ENCODE measurements at regions not wholly inside any gene's neighbourhood (a gene's known extent, or its start where the extent isn't known, plus 50 kb on each side); places are given as distances from the start of the nearest gene placed in this dataset.
"Not testable (repeated sequence)": the region's sequence is repeated elsewhere in the genome, so short reads cannot be mapped to it uniquely, and the experiment has no call there.

DNA sequence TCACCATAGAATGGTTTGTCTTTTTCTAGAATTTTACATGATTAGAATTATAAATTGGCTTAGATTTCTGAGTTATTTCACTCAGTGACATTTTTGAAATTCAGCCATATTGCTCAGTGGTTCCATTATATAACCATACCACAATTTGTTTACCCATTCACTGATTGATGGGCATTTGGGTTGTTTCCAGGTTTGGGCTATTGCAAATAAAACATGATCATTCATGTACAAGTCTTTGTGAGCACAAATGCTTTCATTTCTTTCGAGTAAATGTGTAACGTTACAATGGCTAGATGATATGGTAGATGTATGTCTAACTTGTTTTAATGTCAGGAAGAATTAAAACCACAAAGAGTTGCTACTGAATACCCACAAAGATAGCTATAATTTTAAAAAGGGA lies 279.9 kb upstream of the TARS1 start:
- no peak for DNase-seq

GRCh38 chr5:33161421-33161820 lies 279.3 kb upstream of the TARS1 start:
- DNase-seq = no peak

DNA sequence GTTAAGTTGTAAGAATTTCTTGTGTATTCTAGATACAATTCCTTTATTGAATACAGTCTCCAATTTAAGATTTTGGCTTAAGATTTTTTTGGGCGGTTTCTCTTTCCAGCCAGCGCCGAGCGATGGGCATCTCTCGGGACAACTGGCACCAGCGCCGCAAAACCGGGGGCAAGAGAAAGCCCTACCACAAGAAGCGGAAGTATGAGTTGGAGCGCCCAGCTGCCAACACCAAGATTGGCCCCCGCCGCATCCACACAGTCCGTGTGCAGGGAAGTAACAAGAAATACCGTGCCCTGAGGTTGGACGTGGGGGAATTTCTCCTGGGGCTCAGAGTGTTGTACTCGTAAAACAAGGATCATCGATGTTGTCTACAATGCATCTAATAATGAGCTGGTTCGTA lies 278.7 kb upstream of the TARS1 start:
- DNase-seq = no peak

DNA sequence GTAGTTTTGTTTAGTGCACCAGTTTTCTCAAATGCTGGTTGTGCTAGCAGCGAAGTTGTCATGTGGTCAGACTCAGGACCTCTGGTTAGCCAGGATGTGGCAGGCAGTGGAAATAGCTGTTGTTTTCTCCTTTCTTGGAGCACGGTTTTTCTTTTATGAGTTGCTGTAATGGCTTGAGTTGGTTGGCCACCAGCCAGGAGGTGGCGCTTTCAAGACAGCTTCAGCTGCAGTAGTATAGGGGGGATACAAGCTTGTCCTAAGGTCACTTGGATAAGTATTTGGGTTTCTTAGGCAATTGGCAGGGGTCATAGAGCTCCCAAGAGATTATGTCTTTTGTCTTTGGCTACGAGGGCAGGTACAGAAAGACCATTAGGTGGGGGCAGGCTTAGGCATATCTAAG lies 274.2 kb upstream of the TARS1 start:
- no peak for DNase-seq

DNA sequence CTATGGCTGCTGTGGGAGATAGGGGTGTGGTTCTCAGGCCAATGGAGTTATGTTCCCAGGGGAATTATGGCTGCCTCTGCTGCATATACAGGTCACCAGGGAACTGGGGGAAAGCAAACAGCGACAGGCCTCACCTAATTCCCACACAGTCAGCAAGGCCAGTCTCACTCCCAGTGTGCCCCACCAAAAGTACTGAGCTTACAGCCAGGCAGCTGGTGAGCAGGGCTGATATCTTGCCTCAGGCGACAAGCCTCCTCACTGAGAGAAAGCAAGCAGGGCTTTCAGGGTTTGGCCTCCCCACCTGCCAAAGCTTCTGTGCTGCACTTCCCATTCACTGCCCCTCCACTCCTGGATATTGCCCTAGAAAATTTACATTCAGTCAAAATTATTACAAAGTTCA lies 273.8 kb upstream of the TARS1 start:
- DNase-seq = no peak

GRCh38 chr5:33167541-33167940 lies 273.2 kb upstream of the TARS1 start:
- DNase-seq = no peak

GRCh38 chr5:33170411-33170810 lies 270.4 kb upstream of the TARS1 start:
- no peak for DNase-seq

- DNase-seq = no peak
These were observed 266.4 kb upstream of the TARS1 start for GRCh38 chr5:33174383-33174782.

DNA sequence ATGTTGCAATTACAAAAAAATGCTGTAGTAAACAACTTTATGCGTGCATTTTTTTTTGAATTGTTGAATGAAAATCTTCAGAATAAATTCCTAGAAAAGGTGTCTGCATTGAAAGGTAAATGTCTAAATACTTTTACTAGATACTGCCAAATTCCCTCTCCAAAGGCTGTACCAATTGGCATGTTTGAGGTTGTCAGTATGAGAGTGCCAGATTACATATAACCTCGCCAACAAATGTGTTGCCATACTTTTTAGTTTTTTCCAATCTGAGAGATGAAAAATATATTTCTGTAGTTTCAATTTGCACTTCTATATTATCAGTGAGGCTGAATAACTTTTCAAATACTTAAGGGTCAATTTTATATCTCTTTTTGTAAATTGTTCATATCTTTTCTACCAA lies 261.5 kb upstream of the TARS1 start:
- DNase-seq = no peak

GRCh38 chr5:33180900-33181299 lies 259.9 kb upstream of the TARS1 start:
- DNase-seq = no peak

GRCh38 chr5:33182986-33183385 lies 257.8 kb upstream of the TARS1 start:
- no peak for DNase-seq

DNA sequence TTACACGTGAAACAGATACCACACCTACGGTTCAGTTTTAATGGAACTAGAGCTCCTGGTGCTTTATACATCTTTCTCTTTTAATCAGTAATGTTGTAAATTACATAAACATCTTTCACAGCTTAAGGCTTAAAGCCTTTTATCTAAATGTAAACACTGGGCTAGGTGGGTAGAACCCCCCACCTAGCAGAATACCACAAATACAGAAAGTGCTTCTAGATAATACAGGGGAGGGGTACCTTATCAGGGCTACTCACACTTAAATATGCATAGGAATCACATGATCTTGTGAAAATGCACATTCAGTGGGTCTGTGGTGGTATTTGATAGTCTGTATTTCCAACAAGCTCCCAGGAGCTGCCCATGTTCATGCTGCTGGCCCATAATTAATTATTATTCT lies 256.4 kb upstream of the TARS1 start:
- DNase-seq = no peak

DNA sequence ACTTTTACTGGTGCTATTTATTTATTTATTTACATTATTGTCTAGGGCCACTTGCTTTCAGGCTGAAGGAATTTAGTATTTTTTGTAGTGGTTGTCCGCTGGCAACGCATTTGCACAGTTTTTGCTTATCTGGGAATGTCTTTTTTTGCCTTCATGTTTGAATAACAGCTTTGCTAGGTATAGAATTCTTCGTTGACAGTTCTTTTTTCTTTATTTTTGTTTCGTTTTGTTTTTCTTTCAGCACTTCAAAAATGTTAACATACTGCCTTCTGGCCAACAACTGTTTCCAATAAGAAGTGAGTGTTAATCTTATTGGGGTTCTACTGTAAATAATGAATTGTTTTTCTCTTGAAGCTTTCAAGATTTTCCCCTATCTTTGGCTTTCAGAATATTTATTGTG lies 252.7 kb upstream of the TARS1 start:
- DNase-seq = no peak

GRCh38 chr5:33194914-33195313 lies 245.9 kb upstream of the TARS1 start:
- no peak for DNase-seq

DNA sequence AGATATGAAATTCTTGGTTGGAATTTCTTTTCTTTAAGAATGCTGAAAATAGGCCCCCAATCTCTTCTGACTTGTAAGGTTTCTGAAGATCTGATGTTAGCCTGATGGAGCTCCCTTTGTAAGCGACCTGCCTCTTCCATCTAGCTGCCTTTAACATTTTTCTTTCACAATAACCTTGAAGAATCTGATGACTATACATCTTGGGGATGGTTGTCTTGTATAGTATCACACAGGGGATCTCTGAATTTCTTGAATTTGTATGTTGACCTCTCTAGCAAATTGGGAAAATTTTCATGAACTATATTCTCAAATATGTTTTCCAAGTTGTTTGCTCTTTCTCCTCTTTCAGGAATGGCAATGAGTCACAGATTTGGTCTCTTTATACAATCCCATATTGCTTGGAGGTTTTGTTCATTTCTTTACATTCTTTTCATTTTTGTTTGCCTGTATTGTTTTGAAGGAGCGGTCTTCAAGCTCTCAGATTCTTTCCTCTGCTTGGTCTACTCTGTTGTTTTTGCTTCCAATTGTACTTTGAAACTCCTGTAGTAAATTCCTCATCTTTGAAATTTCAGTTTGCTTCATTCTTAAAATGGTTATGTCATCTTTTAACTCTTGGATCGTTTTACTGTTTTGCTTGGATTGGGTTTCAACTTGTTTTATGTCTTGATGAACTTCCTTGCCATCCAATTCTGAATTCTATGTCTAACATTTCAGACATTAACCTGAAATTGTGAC lies 245.2 kb upstream of the TARS1 start:
- no peak for DNase-seq

DNA sequence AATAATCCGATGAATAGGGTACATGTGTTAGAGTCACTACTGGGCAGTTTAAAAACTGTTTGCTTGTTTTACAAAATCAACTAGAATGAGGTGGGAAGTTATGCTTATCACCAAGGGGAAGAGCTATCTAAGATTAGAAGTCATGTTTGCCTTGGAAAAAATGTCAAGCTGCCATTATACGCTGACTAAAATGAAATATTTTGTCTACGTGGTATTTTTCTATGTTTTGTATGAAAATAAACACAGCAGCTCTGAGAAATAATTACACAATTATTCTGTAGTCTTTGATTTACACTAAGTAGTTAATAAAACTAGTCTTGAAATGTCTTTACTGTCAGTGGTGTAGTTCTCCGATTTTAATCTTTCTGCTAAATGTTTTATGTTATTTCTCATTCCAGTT lies 241.9 kb upstream of the TARS1 start:
- no peak for DNase-seq

DNA sequence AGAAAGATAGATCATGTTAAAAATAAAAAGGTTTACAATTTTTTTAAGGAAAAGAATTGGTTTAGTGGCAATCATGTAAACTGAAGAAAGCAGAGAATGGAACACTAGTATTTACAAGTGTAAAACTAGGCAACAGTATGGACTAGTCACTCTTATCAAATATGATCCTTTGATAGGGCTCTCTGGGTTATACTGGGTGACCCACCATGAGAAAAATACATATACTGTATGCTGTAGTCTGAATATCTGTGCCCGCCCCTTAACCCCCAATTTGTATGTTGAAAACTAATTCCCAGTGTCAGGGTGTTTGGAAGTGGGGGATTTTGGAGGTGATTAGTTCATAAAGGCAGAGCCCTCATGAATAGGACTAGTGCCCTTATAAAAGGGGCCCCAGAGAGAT lies 236.8 kb upstream of the TARS1 start:
- no peak for DNase-seq

DNA sequence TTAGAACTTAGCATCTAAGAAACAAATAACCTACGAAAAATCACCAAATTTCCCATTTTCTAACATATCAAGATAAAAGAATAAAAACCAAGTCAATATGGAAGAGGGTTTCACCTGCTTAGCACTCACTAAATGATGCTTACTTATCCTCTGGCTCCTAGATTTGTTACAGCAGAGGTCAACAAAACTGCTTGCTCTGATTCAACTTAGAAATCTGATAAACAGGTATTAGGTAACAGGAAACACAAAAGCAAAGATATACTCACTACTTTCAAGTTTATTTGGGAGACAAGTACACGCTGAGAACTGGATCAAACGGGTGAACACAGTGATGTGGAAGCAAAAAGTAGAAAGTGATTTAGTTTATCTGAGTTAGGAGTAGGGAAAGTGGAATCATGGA lies 235.7 kb upstream of the TARS1 start:
- DNase-seq = no peak

DNA sequence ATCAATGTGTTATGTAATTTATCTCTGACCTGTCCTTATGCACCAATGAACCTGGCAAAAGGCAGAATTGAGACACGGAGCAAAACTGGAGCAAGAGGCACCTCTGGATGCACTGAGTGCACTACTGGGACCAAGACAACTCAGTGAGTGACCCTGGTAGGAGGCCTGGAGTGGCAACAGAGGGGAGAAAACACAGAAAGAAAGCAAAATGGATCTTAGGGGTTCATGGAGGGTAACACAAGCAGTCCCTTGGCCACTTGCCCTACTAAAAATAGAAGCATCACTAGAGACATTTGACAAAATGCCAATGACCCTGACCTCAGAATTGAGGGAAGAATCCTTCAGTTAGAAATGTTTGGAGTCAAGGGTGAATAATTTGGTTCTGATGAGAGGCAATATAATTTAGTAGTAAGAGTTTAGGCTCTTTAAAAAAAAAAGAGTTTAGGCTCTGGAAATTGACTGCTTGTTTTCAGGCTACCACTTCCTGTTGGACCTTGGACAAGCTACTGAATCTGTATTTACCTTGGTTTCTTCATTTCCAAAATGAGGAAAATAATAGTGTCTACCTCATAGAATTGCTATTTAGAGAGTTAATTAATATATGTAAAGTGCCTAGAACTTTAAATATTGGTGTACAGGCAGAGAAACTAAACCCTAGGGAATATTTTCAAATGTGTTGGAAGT lies 234.9 kb upstream of the TARS1 start:
- DNase-seq = no peak

GRCh38 chr5:33206962-33207506 lies 233.7 kb upstream of the TARS1 start:
- no peak for DNase-seq

DNA sequence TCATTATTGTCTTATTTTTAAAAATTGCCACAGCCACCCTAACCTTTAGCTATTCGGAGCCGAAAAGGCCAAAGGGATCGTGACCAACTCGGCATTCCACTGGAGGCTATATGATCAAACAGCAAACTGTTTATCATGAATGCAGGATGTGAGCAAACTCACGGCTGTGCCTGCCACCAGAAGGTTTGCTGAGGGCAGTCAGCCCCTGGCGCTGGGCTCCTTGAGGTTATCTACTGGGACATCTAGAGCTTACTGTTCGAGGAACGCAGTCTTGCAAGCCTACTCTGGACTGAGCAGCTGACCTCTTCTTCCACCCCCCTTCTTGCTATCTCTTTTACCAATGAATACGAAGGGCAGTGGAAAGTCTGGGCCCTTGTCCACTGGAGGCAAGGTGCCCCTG lies 231.5 kb upstream of the TARS1 start:
- DNase-seq = no peak

DNA sequence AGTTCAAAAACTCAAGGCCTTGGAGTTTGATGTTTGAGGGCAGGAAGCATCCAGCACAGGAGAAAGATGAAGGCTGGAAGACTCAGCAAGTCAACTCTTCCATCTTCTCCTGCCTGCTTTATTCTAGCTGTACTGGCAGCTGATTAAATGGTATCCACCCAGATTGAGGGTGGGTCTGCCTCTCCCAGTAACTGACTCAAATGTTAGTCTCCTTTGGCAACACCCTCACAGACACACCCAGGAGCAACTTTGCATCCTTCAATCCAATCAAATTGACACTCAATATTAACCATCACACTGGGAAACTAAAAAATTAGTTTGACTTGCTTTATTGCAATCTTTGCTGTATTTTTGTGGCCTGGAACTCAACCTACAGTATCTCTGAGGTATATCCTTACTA lies 230.5 kb upstream of the TARS1 start:
- DNase-seq = not testable (repeated sequence)

DNA sequence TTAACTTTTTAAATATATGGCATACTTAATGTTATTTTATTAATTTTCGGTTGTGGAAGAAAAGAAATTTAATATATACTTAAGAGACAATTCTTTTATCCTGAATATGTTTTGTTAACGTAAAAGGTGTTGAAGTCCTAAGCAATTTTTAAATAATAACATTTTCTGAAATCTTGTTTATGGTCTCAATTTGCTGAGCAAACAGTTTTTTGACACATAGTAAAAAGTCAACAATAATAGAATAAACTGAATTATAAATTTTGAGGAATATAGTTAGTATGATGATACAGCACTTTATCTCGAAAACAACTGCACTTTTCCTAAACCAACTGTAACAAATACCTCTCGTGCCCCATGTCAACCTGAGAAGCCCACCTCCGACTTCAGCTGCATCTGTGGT lies 229.8 kb upstream of the TARS1 start:
- DNase-seq = no peak

DNA sequence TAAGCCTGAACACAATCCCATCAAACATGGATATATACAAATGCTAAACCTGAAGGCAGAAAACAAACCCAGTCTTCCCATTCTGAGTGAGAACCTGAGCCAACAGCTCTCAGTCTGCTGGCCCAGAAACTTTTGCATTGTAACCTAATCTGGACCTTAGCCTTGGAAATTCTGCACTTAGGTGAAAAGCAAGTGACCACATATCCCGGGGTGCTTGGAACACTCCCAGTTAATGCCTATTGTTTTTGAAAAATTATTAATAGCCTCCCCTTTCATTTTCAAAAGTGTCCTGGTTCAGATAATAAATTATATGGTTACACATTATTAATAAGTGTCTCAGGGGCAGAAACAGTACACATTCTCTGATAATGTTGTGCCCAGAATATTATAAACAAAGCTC lies 228.3 kb upstream of the TARS1 start:
- no peak for DNase-seq

- no peak for DNase-seq
These were observed 227.9 kb upstream of the TARS1 start for GRCh38 chr5:33212900-33213299.
